GM12875 (cell line): ENCODE measurements at regions not wholly inside any gene's neighbourhood (a gene's known extent, or its start where the extent isn't known, plus 50 kb on each side); places are given as distances from the start of the nearest gene placed in this dataset.
"Not testable (repeated sequence)": the region's sequence is repeated elsewhere in the genome, so short reads cannot be mapped to it uniquely, and the experiment has no call there.

Experiments
- H3K4me3 ChIP-seq: one replicate; pipeline ENCODE4 v1.5.1; 2011; ENCODE audit warnings: low read depth, low read length, control low read depth
- CTCF ChIP-seq: IDR thresholded peaks from 2 replicates; pipeline ENCODE4 v1.5.1; 2011; ENCODE audit warnings: low read depth, mild to moderate bottlenecking, control low read depth, inconsistent platforms, low read length, moderate library complexity, borderline replicate concordance; ENCODE audit not compliant: insufficient read depth

GRCh38 chr1:91604632-91605031 lies 104.0 kb downstream of the CDC7 start:
- no peak for TF ChIP-seq CTCF
- no peak overlapping the region for H3K4me3 ChIP-seq

GRCh38 chr1:91605566-91605965 lies 104.9 kb downstream of the CDC7 start:
- no peak overlapping the region for H3K4me3 ChIP-seq
- TF ChIP-seq CTCF, result no peak

- TF ChIP-seq CTCF, result no peak
- H3K4me3 ChIP-seq, result no peak overlapping the region
Measured at GRCh38 chr1:91606546-91607078, 106.0 kb downstream of the CDC7 start.

GRCh38 chr1:91607686-91608085 lies 107.0 kb downstream of the CDC7 start:
- H3K4me3 ChIP-seq, result not testable (repeated sequence)

- TF ChIP-seq CTCF, result no peak
- H3K4me3 ChIP-seq, result no peak overlapping the region
Measured at GRCh38 chr1:91608876-91609275, 108.2 kb downstream of the CDC7 start.

GRCh38 chr1:91609551-91609950 lies 108.9 kb downstream of the CDC7 start:
- H3K4me3 ChIP-seq, result no peak overlapping the region
- no peak for TF ChIP-seq CTCF

GRCh38 chr1:91610102-91610501 lies 109.5 kb downstream of the CDC7 start:
- no peak for TF ChIP-seq CTCF

GRCh38 chr1:91610789-91611188 lies 110.1 kb downstream of the CDC7 start:
- no peak overlapping the region for H3K4me3 ChIP-seq
- no peak for TF ChIP-seq CTCF

More at GRCh38 chr1:91610102-91610501, 109.5 kb downstream of the CDC7 start:
- no peak overlapping the region for H3K4me3 ChIP-seq
